GM12873 (cell line): ENCODE measurements at regions not wholly inside any gene's neighbourhood (a gene's known extent, or its start where the extent isn't known, plus 50 kb on each side); places are given as distances from the start of the nearest gene placed in this dataset.

Experiments used
- CTCF ChIP-seq: IDR thresholded peaks from 2 replicates; pipeline ENCODE4 v1.5.1; 2012; ENCODE audit warnings: low read depth, mild to moderate bottlenecking, moderate library complexity, low read length, control low read depth; ENCODE audit not compliant: insufficient read depth; ENCODE audit errors: missing control alignments

DNA sequence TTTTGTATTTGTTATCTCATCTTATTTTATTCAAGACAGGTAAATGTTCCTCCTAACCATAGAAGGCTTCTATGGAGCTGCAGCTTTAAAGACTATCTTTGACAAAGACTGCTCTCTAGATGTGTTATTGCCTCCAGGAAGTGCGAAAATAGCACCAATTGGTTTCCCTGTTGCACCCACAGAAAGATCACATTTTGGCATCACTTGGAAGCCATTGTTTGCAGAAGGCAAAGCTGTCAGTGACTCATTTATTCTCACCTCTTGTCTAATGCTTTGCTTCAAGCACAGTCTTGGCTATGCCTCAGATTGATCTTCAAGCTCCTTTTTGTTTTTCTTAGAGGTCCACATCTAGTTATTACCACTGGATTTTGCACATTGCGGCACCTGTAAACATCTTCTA, 150.3 kb downstream of the PCDH7 start:
- no peak for TF ChIP-seq CTCF

GRCh38 chr4:30875658-30876269, 155.6 kb downstream of the PCDH7 start:
- no peak for TF ChIP-seq CTCF

GRCh38 chr4:30879855-30880598, 159.9 kb downstream of the PCDH7 start:
- no peak for TF ChIP-seq CTCF

DNA sequence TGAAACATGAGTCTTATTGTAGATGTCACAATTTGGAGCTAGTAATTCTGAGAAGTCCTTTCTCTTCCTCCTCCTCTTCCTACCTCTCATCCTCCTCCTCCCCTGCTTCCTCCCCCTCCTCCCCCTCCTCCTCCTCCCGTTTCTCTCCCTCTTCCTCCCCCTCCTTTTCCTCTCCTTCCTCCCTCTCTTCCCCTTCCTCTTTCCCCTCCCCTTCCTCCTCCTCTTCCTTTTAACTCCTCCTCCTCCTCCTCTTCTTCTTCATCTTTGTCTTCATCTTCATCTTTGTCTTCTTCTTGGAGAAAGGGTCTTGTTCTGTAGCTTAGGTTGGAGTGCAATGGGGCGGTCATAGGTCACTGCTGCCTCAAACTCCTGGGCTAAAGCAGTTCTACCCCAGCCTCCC, 161.8 kb downstream of the PCDH7 start:
- no peak for TF ChIP-seq CTCF

DNA sequence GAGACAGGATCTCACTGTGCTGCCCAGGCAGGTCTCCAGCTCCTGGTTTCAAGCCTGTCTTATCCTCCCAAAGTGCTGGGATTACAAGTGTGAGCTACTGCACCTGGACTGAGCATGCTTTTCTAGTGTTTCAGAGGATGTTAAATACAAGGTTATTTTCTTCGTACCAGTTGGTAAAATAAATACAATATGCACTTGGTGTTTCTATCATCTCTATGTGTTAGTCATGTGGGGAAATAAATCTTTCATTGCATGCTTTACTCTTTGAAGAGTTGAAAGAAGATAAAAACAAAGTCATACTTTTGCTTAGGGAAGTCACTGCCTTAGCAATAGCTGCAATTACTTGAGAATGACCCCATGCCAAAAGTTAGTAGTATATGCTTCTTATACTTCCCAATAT, 162.3 kb downstream of the PCDH7 start:
- TF ChIP-seq CTCF = no peak

- TF ChIP-seq CTCF = no peak
These were observed 163.0 kb downstream of the PCDH7 start for GRCh38 chr4:30882995-30883675.

DNA sequence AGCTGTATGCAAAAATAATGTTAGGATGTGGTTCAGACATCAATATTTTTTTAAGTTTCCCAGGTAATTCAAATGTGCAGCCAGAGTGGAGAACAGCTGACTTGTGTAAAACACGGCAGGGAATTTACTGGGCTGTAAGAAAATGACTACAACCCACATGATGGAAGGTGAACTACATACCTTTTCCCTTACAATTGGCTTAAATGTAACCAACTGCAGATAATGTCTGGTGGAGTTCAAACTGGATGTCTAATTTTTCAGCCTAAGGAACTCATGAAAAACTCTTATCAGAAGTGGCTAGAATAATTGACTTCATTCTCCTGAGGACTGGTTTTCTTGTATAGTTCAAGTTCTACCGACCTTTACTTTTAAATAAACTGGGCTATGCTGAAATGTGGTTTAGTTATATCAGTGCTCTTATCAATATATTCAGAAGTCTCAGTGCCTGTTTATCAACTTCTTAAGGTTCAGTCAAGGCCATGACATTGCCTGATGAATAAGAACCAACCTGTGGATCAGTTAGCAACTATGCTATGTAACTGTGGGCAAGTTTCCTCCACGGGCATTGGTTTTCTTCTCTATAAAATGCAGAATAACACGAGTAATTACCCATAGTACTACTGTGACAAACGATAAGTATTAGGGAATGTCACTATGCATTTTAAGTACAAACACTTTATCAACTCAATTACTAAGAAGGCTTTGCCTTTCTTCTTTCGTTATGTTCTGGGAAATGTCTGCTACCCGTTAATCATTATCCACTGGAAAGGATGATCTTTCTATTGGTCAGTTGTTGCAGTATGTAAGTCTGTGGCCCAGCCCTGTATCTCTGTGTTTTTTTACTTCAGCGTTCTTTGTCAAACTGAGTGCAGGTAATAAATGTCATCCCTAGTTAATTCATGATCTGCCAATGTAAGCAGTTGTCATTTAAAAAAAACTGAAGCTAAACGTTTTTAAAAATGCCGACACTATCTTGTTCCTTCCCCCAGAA, 181.6 kb downstream of the PCDH7 start:
- no peak for TF ChIP-seq CTCF
